Endothelial cell of umbilical vein (primary cell): ENCODE measurements at regions not wholly inside any gene's neighbourhood (a gene's known extent, or its start where the extent isn't known, plus 50 kb on each side); places are given as distances from the start of the nearest gene placed in this dataset.

Source experiments
- BruUV-seq: library from RNA; stranded (reverse); fragments of 400-500 nt; replicated peaks from 2 replicates; lab custom pipeline; 2021; lab: Mats Ljungman, UMichigan
- CTCF ChIA-PET: fragments of 300-600, 350-600 bp; sonication (Branson Sonifier 250); formaldehyde crosslinking; loops from one replicate; lab custom pipeline; 2021; ENCODE audit warnings: antibody characterized with exemption, inconsistent platforms; lab: Charles Lee
- POLR2A ChIA-PET: fragments of 300-600, 350-600 bp; sonication (Branson Sonifier 250); formaldehyde crosslinking; loops from one replicate; lab custom pipeline; 2021; ENCODE audit warnings: antibody characterized with exemption, inconsistent platforms; lab: Charles Lee
- DNase-seq: peaks from one replicate; pipeline ENCODE4 v3.0.0-alpha.2; 2011; ENCODE audit warnings: low read depth, low spot score
- FAIRE-seq: peaks from 2 replicates; lab custom pipeline; 2011; peaks lifted over from hg19 to GRCh38; lab: Jason Lieb, UNC
- H2AFZ ChIP-seq: 2 replicates; pipeline ENCODE4 v1.6.0; 2012; ENCODE audit warnings: low read depth, low read length, control low read depth, inconsistent platforms
- H3K27ac ChIP-seq: 2 replicates; pipeline ENCODE4 v1.5.1; 2011; ENCODE audit warnings: low read depth, mild to moderate bottlenecking, control low read depth, low read length, moderate library complexity; ENCODE audit not compliant: insufficient read depth
- H3K27me3 ChIP-seq, 2 experiments: 2 replicates each; pipeline versions ENCODE4 v1.6.0 to v1.6.1; 2011; ENCODE audit warnings: low read length in 2 of 2, mixed read lengths in 1 of 2; ENCODE audit not compliant: control insufficient read depth in 2 of 2, insufficient read depth in 2 of 2
- H3K36me3 ChIP-seq, 2 experiments: 2 replicates in 1 of 2; 3 replicates in 1 of 2; pipeline ENCODE4 v1.5.1; 2011; ENCODE audit warnings: low read length in 2 of 2, mild to moderate bottlenecking in 1 of 2, moderate library complexity in 1 of 2; ENCODE audit not compliant: control insufficient read depth in 2 of 2, insufficient read depth in 2 of 2; ENCODE audit errors: extremely low read depth in 1 of 2
- H3K4me1 ChIP-seq: 3 replicates; pipeline ENCODE4 v1.5.1; 2011; ENCODE audit warnings: mild to moderate bottlenecking, low read length; ENCODE audit not compliant: control insufficient read depth, insufficient read depth; ENCODE audit errors: extremely low read depth
- H3K4me2 ChIP-seq: 2 replicates; pipeline ENCODE4 v1.6.1; 2011; ENCODE audit warnings: low read length, control low read depth, mixed read lengths; ENCODE audit not compliant: insufficient read depth
- H3K4me3 ChIP-seq, 3 experiments: fragments of 200-600 bp in 1 of 3; sonication (generic), shearing (Covaris generic) in 1 of 3; replicated peaks in 1 of 3; 2 replicates each; pipeline ENCODE4 v1.5.1; 2011 to 2016; ENCODE audit warnings: control low read depth in 3 of 3, low read length in 3 of 3, mild to moderate bottlenecking in 2 of 3, inconsistent platforms in 1 of 3, low read depth in 1 of 3, moderate library complexity in 1 of 3; ENCODE audit not compliant: insufficient read depth in 1 of 3
- H3K79me2 ChIP-seq: 2 replicates; pipeline ENCODE4 v1.6.0; 2012; ENCODE audit warnings: low read length, inconsistent platforms; ENCODE audit not compliant: control insufficient read depth, insufficient read depth
- H3K9ac ChIP-seq: replicated peaks from 2 replicates; pipeline ENCODE3; 2011; ENCODE audit warnings: low read length, control low read depth; ENCODE audit not compliant: insufficient read depth; ENCODE audit errors: extremely low read depth
- H3K9me1 ChIP-seq: replicated peaks from 3 replicates; pipeline ENCODE4 v1.6.0; 2011; ENCODE audit warnings: mild to moderate bottlenecking, low read length; ENCODE audit not compliant: control insufficient read depth, insufficient read depth; ENCODE audit errors: extremely low read depth
- H3K9me3 ChIP-seq: replicated peaks from 2 replicates; pipeline ENCODE4 v1.5.1; 2012; ENCODE audit warnings: low read length, inconsistent platforms; ENCODE audit not compliant: control insufficient read depth, insufficient read depth
- H4K20me1 ChIP-seq: replicated peaks from 2 replicates; pipeline ENCODE3; 2011; ENCODE audit warnings: mild to moderate bottlenecking, low read length; ENCODE audit not compliant: control insufficient read depth, insufficient read depth; ENCODE audit errors: extremely low read depth
- EZH2 ChIP-seq: IDR thresholded peaks from 2 replicates; pipeline ENCODE4 v1.6.1; 2012; ENCODE audit warnings: borderline replicate concordance, low read depth, mild to moderate bottlenecking, moderate library complexity, low read length, inconsistent platforms; ENCODE audit not compliant: severe bottlenecking
- FOS ChIP-seq: IDR thresholded peaks from 2 replicates; pipeline ENCODE4 v1.6.1; 2011; ENCODE audit warnings: mild to moderate bottlenecking, low read length, moderate library complexity, borderline replicate concordance; ENCODE audit not compliant: insufficient read depth
- GATA2 ChIP-seq: IDR thresholded peaks from 2 replicates; pipeline ENCODE4 v1.7.0; 2011; ENCODE audit warnings: low read depth, mild to moderate bottlenecking, moderate library complexity, mixed read lengths, low read length; ENCODE audit not compliant: insufficient read length, insufficient read depth
- JUN ChIP-seq: IDR thresholded peaks from 2 replicates; pipeline ENCODE4 v1.6.1; 2011; ENCODE audit warnings: borderline replicate concordance, low read depth; ENCODE audit not compliant: insufficient read length, insufficient read depth
- MYC ChIP-seq: IDR thresholded peaks from one replicate; pipeline ENCODE4 v1.6.1; 2011; ENCODE audit warnings: mild to moderate bottlenecking, low read depth, low read length
- POLR2A ChIP-seq: IDR thresholded peaks from 2 replicates; pipeline ENCODE4 v1.6.1; 2012; ENCODE audit warnings: low read depth, mild to moderate bottlenecking, control low read depth, low read length
- POLR2AphosphoS5 ChIP-seq: IDR thresholded peaks from 2 replicates; pipeline ENCODE4 v1.6.1; 2012; ENCODE audit warnings: low read depth, mild to moderate bottlenecking, control low read depth, low read length, moderate library complexity; ENCODE audit not compliant: insufficient read depth
- dilution Hi-C: fragments of 300-500 bp; cut with MboI; formaldehyde crosslinking; loops from one replicate; pipeline ENCODE4 v1.15.0; 2019; ENCODE audit warnings: low sequenced_read_pairs; ENCODE audit not compliant: extremely low pct_ligation_motif_present
- intact Hi-C: fragments of 100-400 bp; cut with micrococcal nuclease; formaldehyde crosslinking; loops from one replicate; pipeline ENCODE4 v1.10.0; 2022
- TF ChIP-seq, protein P1 (sequence below): IDR thresholded peaks from 2 replicates; pipeline ENCODE4 v1.6.1; 2011; ENCODE audit not compliant: insufficient read depth, insufficient read length
- TF ChIP-seq, protein P2 (sequence below), 2 donors: IDR thresholded peaks; 1 replicate in 1 of 2; 2 replicates in 1 of 2; pipeline ENCODE4 v1.5.1; 2011; ENCODE audit warnings: low read length in 2 of 2, mild to moderate bottlenecking in 2 of 2, moderate library complexity in 2 of 2, control low read depth in 1 of 2, inconsistent platforms in 1 of 2, low read depth in 1 of 2; ENCODE audit not compliant: insufficient read depth in 1 of 2; ENCODE audit errors: extremely low read depth in 1 of 2

DNA sequence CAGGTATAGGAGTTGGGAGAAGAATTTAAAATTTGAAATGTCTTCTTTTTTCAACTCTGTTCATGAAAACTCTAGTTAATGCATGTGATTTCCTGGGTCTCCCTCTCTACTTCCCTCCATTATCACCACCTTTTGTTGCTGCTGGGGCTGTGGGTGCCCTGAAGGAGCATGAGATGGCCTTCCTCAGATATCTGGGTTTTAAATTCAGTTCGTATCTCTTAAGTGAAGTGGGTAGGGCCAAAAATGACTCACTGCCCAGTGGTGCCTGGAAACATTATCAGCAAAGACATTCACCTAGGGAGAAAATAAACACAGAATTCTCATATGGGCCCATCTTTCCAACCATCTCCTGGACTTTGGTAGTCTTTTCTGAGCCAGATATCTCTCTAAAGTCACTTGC lies 234.9 kb upstream of the PLEKHG7 start:
- Histone ChIP-seq H3K27ac (no peak overlapping the region), H3K79me2 (no peaks in the 10 kb centered on the region), H3K4me2 (no peak overlapping the region), H2AFZ (no peak overlapping the region), H4K20me1 (no peaks in the 10 kb centered on the region), H3K27me3 (no peaks in the 10 kb centered on the region), H3K9me3 (no peaks in the 10 kb centered on the region), H3K36me3 (no peaks in the 10 kb centered on the region), H3K4me1 (no peaks in the 10 kb centered on the region), H3K4me3 (no peak overlapping the region), H3K9ac (no peak overlapping the region), H3K9me1 (no peaks in the 10 kb centered on the region)
- intact Hi-C loops: no loop called here
- no peak for FAIRE-seq
- ChIA-PET CTCF (no interaction called here), POLR2A (no interaction called here)
- no TSS peak for BruUV-seq
- no peak for DNase-seq
- TF ChIP-seq FOS: no peak
- TF ChIP-seq, protein P1, sequence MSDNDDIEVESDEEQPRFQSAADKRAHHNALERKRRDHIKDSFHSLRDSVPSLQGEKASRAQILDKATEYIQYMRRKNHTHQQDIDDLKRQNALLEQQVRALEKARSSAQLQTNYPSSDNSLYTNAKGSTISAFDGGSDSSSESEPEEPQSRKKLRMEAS: no peak
- no peak for TF ChIP-seq GATA2
- TF ChIP-seq MYC: no peak
- no peak for TF ChIP-seq POLR2A
- no peak for TF ChIP-seq JUN
- TF ChIP-seq EZH2: no peak
- TF ChIP-seq, protein P2, sequence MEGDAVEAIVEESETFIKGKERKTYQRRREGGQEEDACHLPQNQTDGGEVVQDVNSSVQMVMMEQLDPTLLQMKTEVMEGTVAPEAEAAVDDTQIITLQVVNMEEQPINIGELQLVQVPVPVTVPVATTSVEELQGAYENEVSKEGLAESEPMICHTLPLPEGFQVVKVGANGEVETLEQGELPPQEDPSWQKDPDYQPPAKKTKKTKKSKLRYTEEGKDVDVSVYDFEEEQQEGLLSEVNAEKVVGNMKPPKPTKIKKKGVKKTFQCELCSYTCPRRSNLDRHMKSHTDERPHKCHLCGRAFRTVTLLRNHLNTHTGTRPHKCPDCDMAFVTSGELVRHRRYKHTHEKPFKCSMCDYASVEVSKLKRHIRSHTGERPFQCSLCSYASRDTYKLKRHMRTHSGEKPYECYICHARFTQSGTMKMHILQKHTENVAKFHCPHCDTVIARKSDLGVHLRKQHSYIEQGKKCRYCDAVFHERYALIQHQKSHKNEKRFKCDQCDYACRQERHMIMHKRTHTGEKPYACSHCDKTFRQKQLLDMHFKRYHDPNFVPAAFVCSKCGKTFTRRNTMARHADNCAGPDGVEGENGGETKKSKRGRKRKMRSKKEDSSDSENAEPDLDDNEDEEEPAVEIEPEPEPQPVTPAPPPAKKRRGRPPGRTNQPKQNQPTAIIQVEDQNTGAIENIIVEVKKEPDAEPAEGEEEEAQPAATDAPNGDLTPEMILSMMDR (IDR thresholded peaks at IDR 0.05; ENCODE audit: extremely low read depth in 1 of 2, insufficient read depth in 1 of 2, low read depth in 1 of 2, low read length in 2 of 2): no peak
- TF ChIP-seq POLR2AphosphoS5: no peak
- dilution Hi-C loops: no loop called here
